ENCODE measurements at regions not wholly inside any gene's neighbourhood (a gene's known extent, or its start where the extent isn't known, plus 50 kb on each side); places are given as distances from the start of the nearest gene placed in this dataset.

- H3K27ac ChIP-seq (ENCODE audit: low read length in 2 of 2) = no peak overlapping the region
- WGBS (ENCODE audit: insufficient coverage) = 75% methylated on average over 5 of the region's 5 CpGs
- no peak overlapping the region for H3K27ac Mint-ChIP-seq
- no peaks in the 10 kb centered on the region for H3K79me2 ChIP-seq (ENCODE audit: control insufficient read depth, insufficient read depth, low read length)
- H3K27me3 Mint-ChIP-seq = no peaks in the 10 kb centered on the region
- H3K4me3 Mint-ChIP-seq = no peak overlapping the region
- no peak overlapping the region for H3K4me3 ChIP-seq (ENCODE audit: control extremely low read depth in 1 of 5, extremely low read depth in 1 of 5, insufficient read depth in 1 of 5, low read depth in 2 of 5, low read length in 4 of 5)
- H3K4me1 Mint-ChIP-seq = no peaks in the 10 kb centered on the region
- no peak overlapping the region for H2AFZ ChIP-seq (ENCODE audit: insufficient read depth, low read depth, low read length, poor library complexity, severe bottlenecking)
- no peaks in the 10 kb centered on the region for H3K4me1 ChIP-seq (ENCODE audit: control insufficient read depth in 2 of 2, insufficient read depth in 2 of 2, low read length in 2 of 2)
- ChIA-PET CTCF (no interaction called here), POLR2A (no interaction called here)
- no peaks in the 10 kb centered on the region for H3K27me3 ChIP-seq (replicated peaks in 1 of 4; ENCODE audit: control extremely low read depth in 1 of 4, control insufficient read depth in 3 of 4, insufficient read depth in 4 of 4, low read length in 3 of 4)
- H3K9ac ChIP-seq (ENCODE audit: low read length) = no peak overlapping the region
- no peak for TF ChIP-seq EZH2 (IDR thresholded peaks at IDR 0.05; ENCODE audit: borderline replicate concordance, insufficient read depth, low read depth, low read length, poor library complexity, severe bottlenecking)
- no peak for TF ChIP-seq CTCF (IDR thresholded peaks at IDR 0.05)
- peaks cover 0 to 9% (median 0%) of the 10 kb centered on the region in 3 donors for H3K9me3 ChIP-seq (ENCODE audit: control extremely low read depth in 1 of 3, control insufficient read depth in 2 of 3, insufficient read depth in 1 of 3, low read length in 2 of 3)
- DNase-seq (no peak), ATAC-seq (ENCODE audit: low read depth) (no peak)
- no peaks in the 10 kb centered on the region for H3K36me3 ChIP-seq (replicated peaks in 1 of 2; ENCODE audit: control extremely low read depth in 1 of 2, control insufficient read depth in 1 of 2, extremely low read depth in 1 of 2, insufficient read depth in 2 of 2, low read length in 1 of 2)
- intact Hi-C loops (cut with micrococcal nuclease) = no loop called here
- H3K4me2 ChIP-seq (replicated peaks; ENCODE audit: low read depth, low read length, poor library complexity, severe bottlenecking) = no peak overlapping the region
- H4K20me1 ChIP-seq (ENCODE audit: control insufficient read depth, insufficient read depth, low read length, poor library complexity, severe bottlenecking) = no peaks in the 10 kb centered on the region
- H3K9me3 Mint-ChIP-seq (ENCODE audit: insufficient read depth) = peaks cover 6% of the 10 kb centered on the region
These were observed 123.5 kb upstream of the UQCRFS1 start for GRCh38 chr19:29336425-29336824.

- H3K79me2 ChIP-seq (ENCODE audit: control insufficient read depth, insufficient read depth, low read length) = no peaks in the 10 kb centered on the region
- no peak overlapping the region for H3K9ac ChIP-seq (ENCODE audit: low read length)
- no peaks in the 10 kb centered on the region for H4K20me1 ChIP-seq (ENCODE audit: control insufficient read depth, insufficient read depth, low read length, poor library complexity, severe bottlenecking)
- no peak overlapping the region for H2AFZ ChIP-seq (ENCODE audit: insufficient read depth, low read depth, low read length, poor library complexity, severe bottlenecking)
- no peaks in the 10 kb centered on the region for H3K27me3 ChIP-seq (replicated peaks in 1 of 4; ENCODE audit: control extremely low read depth in 1 of 4, control insufficient read depth in 3 of 4, insufficient read depth in 4 of 4, low read length in 3 of 4)
- Mint-ChIP-seq H3K27me3 (no peaks in the 10 kb centered on the region), H3K9me3 (ENCODE audit: insufficient read depth) (peaks cover 12% of the 10 kb centered on the region), H3K4me1 (no peaks in the 10 kb centered on the region), H3K27ac (no peak overlapping the region), H3K4me3 (no peak overlapping the region)
- ChIA-PET POLR2A (no interaction called here), CTCF (no interaction called here)
- H3K4me3 ChIP-seq (ENCODE audit: control extremely low read depth in 1 of 5, extremely low read depth in 1 of 5, insufficient read depth in 1 of 5, low read depth in 2 of 5, low read length in 4 of 5) = no peak overlapping the region
- 86% methylated on average over 2 of the region's 6 CpGs for WGBS (ENCODE audit: insufficient coverage)
- H3K4me2 ChIP-seq (replicated peaks; ENCODE audit: low read depth, low read length, poor library complexity, severe bottlenecking) = no peak overlapping the region
- no peaks in the 10 kb centered on the region for H3K4me1 ChIP-seq (ENCODE audit: control insufficient read depth in 2 of 2, insufficient read depth in 2 of 2, low read length in 2 of 2)
- no peak overlapping the region for H3K27ac ChIP-seq (ENCODE audit: low read length in 2 of 2)
- ATAC-seq (ENCODE audit: low read depth) (no peak), DNase-seq (no peak)
- H3K9me3 ChIP-seq (ENCODE audit: control extremely low read depth in 1 of 3, control insufficient read depth in 2 of 3, insufficient read depth in 1 of 3, low read length in 2 of 3) = peaks cover 2 to 9% (median 2%) of the 10 kb centered on the region in 3 donors
- intact Hi-C loops (cut with micrococcal nuclease) = no loop called here
- no peaks in the 10 kb centered on the region for H3K36me3 ChIP-seq (replicated peaks in 1 of 2; ENCODE audit: control extremely low read depth in 1 of 2, control insufficient read depth in 1 of 2, extremely low read depth in 1 of 2, insufficient read depth in 2 of 2, low read length in 1 of 2)
- TF ChIP-seq CTCF (IDR thresholded peaks at IDR 0.05) (no peak), EZH2 (IDR thresholded peaks at IDR 0.05; ENCODE audit: borderline replicate concordance, insufficient read depth, low read depth, low read length, poor library complexity, severe bottlenecking) (no peak)
These were observed 124.1 kb upstream of the UQCRFS1 start for GRCh38 chr19:29337029-29337428.
